Right lung (tissue), 2 donors: ENCODE measurements at regions not wholly inside any gene's neighbourhood (a gene's known extent, or its start where the extent isn't known, plus 50 kb on each side); places are given as distances from the start of the nearest gene placed in this dataset.

Experiments used
- DNase-seq, 2 donors: peaks; one replicate each; pipeline ENCODE4 v3.0.0-alpha.2; 2013

DNA sequence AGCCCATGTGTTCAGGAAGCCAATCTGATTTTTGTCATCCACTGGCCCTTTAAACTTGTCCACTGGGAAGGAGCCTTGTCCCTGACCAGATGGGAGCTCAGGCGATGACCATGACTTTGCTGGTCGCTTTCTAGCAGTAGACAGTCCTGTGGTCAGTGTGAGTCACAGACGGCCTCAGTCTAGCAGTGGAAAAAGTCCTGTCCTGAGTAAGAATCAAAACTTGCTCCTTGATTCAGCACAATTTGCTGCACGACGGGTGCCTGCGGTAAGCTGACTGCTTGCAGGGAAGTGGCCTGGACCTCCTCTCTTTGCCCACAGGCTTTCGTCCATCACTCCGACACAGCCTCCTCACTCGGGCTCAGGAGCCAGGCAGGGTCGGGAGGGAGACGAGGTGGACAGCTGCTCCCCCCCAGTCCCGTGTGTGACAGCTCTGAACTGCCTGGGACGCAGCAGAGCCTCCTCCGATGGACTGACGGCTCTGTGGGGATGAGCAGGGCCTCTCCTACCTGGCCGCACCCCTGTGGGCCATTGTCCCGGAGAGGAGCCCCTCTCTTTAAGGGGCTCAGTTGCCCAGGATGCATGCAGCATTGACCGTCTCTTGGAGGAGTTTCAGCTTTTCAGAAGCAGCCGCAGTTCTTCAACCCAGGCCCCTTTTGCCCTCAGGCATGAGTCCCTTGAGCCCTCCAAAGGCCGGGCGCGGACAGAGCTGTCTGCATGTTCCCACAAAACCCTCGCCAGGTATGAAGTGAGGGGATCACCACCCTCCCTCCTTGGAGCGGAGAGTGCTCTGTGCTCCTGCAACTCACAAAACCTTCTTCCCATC, 209.2 kb downstream of the ANKRD60 start:
- DNase-seq: no peak

DNA sequence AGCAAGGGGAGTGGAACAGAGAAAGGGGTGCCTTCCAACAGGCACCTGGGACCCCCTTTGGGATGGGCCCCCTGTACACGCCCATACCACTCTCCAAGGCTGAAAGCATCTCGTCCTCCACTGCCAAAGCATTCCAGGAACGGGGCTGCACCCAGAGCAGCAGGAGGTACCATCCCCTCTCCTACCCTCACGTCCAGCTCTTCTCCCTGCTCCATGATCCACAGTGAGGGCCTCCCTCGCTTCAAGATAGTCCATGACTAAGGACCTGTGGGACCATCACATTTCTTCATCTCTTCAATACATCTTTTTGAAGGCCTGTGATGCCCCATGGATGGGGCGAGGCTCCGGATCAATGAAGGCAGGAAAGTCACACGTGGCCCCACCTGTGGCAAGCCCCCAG, 209.9 kb downstream of the ANKRD60 start:
- DNase-seq: no peak

- DNase-seq: no peak
These were observed 210.4 kb downstream of the ANKRD60 start for GRCh38 chr20:58017970-58018530.

- DNase-seq: no peak
These were observed 211.1 kb downstream of the ANKRD60 start for GRCh38 chr20:58017231-58017969.

DNA sequence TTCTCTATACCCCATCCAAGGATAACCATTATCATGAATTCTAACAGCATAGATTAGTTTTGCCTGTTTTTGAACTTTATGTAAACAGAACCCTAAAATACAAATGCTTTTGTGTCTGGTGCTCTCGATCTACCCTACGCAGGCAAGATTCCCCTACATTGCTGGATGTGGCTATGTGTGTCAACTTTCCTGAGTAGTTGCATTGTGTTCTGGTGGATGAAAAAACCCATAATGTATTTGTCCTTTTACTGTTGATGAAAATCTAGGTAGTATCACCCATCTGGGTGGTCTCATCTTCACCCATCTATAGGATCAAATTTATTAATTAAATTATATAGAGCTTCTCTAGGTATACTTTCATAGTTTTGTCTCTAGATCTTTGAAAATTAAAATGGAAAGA, 211.7 kb downstream of the ANKRD60 start:
- no peak for DNase-seq

GRCh38 chr20:58014628-58015315, 213.7 kb downstream of the ANKRD60 start:
- no peak for DNase-seq

GRCh38 chr20:58012731-58013510, 215.5 kb downstream of the ANKRD60 start:
- no peak for DNase-seq

- DNase-seq: no peak
These were observed 216.4 kb downstream of the ANKRD60 start for GRCh38 chr20:58011947-58012610.

GRCh38 chr20:58011106-58011946, 217.1 kb downstream of the ANKRD60 start:
- DNase-seq: no peak

GRCh38 chr20:58010666-58011065, 217.8 kb downstream of the ANKRD60 start:
- DNase-seq: no peak

- no peak for DNase-seq
These were observed 218.3 kb downstream of the ANKRD60 start for GRCh38 chr20:58010186-58010585.

DNA sequence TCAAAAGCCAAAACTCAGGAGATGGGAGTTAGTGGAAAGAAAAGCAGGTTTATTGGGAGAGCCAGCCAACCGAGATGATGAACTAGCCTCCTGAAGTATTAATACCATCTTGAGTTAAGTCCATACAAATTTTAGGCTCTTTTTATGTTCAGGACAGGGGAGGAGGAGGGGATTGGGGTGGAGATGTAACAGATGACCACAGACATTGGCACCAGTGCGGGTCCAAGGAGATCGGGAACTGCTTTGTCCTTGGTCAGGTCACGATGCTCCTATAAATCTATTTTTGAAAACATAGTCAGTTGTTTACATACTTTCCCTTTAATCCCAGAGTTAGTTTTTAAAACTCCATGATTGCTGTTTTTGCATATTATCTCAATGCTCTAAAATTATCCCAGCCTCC, 219.6 kb downstream of the ANKRD60 start:
- DNase-seq: no peak

DNA sequence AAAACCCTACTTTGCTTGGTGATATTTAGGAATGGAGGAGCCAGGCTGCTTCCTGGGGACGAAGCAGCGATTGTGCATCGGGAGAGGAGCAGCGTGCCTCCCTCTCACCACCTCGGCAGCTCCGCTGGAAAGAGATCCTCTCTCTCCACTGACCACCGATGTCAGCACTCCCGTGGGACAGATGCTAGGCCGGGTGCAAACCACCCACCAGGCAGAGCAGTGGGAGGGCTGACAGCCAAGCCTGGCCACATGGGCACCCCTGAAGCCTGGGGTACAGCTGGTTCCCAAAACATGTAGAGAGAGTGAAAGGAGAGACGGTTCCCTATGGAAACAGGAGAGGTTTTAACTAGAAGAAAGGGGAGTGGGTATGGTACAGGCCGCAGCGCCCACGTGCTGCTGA, 220.0 kb downstream of the ANKRD60 start:
- no peak for DNase-seq

- no peak for DNase-seq
These were observed 220.5 kb downstream of the ANKRD60 start for GRCh38 chr20:58007947-58008346.

DNA sequence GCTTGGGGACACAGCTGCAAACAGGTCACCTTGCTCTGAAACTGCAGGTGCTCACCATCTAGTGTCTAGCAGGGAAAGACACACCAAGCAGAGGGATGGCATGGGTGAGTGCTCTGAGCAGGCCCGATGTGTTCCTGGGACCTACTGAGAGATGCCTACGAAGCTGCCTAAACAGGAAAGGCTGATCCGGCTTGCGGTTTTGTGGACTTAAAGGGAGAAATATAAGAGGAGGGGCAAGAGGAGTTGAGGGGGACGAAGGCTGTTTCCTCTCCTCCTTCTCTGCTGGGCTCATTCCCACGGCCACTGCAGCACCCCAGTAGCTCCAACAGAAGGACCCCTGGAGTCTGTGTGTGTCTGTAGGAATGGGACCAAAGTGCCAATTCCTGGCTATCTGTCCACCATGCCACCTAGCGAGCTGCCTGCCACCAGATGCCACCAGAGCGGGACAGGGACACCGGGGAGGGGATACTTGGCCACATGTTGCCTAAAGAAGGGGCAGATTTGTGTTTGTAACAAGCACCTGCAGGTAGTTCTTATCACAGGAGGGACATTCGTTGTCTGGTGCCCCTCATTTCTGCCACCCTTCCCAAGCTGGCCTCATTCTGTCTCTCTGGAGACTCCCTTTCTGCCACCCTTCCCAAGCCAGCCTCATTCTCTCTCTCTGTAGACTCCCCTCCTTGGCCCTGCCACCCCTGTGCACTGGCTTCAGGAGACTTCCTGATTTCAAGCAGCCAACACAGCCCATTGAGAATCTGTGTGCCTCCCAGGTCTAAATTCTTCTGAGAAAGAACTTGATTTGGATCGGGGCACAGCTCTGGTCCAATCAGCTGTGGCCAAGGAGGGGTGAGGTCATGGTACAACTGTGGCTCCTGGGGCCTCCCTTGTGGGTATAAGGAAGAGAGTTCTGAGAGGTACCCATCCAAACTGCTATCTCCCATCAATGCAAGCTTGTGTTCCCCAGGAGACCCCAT, 221.8 kb downstream of the ANKRD60 start:
- no peak for DNase-seq

DNA sequence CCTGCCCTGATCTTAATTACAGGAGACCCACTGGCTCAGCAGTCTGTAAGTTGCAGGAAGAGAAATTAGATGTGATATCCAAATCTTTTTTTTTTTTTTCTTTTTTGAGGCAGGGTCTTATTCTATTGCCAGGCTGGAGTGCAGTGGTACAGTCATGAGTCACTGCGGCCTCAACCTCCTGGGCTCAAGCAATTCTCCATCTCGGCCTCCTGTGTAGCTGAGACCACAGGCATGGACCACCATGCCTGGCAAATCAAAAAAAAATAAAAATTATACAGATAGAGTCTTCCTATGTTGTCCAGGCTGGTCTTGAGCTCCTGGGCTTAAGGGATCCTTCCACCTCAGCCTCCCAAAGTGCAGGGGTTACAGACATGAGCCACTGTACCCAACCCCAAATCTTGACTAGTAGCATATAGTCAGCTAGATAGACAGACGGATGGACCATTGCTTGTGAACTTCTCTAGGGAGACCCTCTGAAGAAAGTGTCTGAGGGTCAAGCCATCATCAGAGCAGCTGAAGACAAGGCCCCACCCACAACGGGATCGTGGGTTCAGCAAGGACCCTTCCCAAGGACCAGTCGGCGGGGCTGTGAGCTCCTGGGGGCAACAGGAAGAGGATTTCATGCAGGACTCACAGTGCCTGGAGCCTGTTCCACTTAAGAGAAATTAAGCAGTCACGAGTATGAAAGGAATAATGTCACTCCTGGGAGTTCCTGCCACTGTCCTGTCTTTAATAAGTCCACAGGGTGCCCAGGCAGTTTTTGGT, 222.7 kb downstream of the ANKRD60 start:
- no peak for DNase-seq

DNA sequence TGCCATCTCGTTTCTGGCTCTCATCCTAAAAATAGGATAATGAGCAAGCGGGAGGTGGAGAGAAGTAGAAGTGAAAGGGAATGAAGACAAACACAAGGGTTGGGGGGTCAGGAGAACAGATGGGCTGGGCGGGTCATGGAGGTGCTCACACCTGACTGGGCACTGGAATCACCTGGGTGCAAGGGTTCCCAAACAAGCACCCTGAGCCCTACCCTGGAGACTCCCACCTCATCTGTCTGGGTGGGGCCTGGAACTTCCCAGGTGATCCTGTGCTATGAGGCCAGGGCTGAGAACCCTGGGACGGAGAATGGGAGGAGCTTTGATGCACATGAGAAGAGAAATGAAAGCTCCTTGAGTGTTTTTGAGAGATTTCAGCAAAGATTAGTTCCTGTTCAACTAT, 223.6 kb downstream of the ANKRD60 start:
- no peak for DNase-seq

- DNase-seq: no peak
These were observed 224.3 kb downstream of the ANKRD60 start for GRCh38 chr20:58004146-58004545.
